ENCODE measurements at regions not wholly inside any gene's neighbourhood (a gene's known extent, or its start where the extent isn't known, plus 50 kb on each side); places are given as distances from the start of the nearest gene placed in this dataset.

- Histone ChIP-seq H4K8ac (replicated peaks; ENCODE audit: insufficient read length, low read depth, low read length) (no peak overlapping the region), H3K79me1 (ENCODE audit: insufficient read depth, low read depth, low read length, poor library complexity, severe bottlenecking) (no peaks in the 10 kb centered on the region), H3K79me2 (ENCODE audit: insufficient read depth, low read length) (no peaks in the 10 kb centered on the region), H3K9ac (ENCODE audit: extremely low read depth, insufficient read length, low read length) (no peak overlapping the region), H4K5ac (ENCODE audit: insufficient read length, low read depth, low read length) (no peak overlapping the region), H3K23ac (ENCODE audit: insufficient read length, low read depth, low read length) (no peak overlapping the region), H3K4ac (ENCODE audit: low read depth, low read length) (no peak overlapping the region), H2AK5ac (ENCODE audit: insufficient read length, low read length) (no peak overlapping the region), H2BK12ac (ENCODE audit: insufficient read length, low read depth, low read length) (no peak overlapping the region), H3K27me3 (ENCODE audit: insufficient read depth, low read length) (no peaks in the 10 kb centered on the region), H2AFZ (ENCODE audit: low read length) (no peak overlapping the region), H2BK20ac (ENCODE audit: low read depth, low read length, poor library complexity, severe bottlenecking) (no peak overlapping the region), H3K23me2 (ENCODE audit: insufficient read length, low read depth, low read length, poor library complexity, severe bottlenecking) (no peaks in the 10 kb centered on the region), H3K27ac (ENCODE audit: insufficient read length, low read depth, low read length) (no peak overlapping the region), H3K56ac (ENCODE audit: insufficient read length, low read depth, low read length) (no peak overlapping the region), H3T11ph (ENCODE audit: low read length) (no peak overlapping the region), H3K9me3 (ENCODE audit: control insufficient read depth, low read depth, low read length) (no peaks in the 10 kb centered on the region), H4K91ac (ENCODE audit: insufficient read length, low read depth, low read length) (no peak overlapping the region), H2BK120ac (ENCODE audit: low read depth, low read length, poor library complexity, severe bottlenecking) (no peak overlapping the region), H2BK15ac (ENCODE audit: low read depth, low read length) (no peak overlapping the region), H3K18ac (ENCODE audit: insufficient read length, low read depth, low read length) (no peak overlapping the region), H3K4me1 (ENCODE audit: insufficient read depth, low read length) (peaks cover 7% of the 10 kb centered on the region), H2BK5ac (ENCODE audit: insufficient read length, low read length) (no peak overlapping the region), H3K4me2 (ENCODE audit: insufficient read depth, insufficient read length, low read length) (no peak overlapping the region), H4K20me1 (ENCODE audit: control insufficient read depth, insufficient read depth, insufficient read length) (no peaks in the 10 kb centered on the region), H3K14ac (ENCODE audit: insufficient read depth, low read length) (no peak overlapping the region)
- H3K36me3 Mint-ChIP-seq (ENCODE audit: insufficient read depth in 1 of 3, low read depth in 3 of 3), result peaks cover 0 to 26% (median 19%) of the 10 kb centered on the region in 3 experiments; a peak in 5 of 7 replicates
- TF ChIP-seq CTCF (conservative IDR thresholded peaks at IDR 0.05), result no peak
- peaks cover 13 to 18% of the 10 kb centered on the region in 2 experiments for H3K9me3 Mint-ChIP-seq
- no CpG with 5 or more reads among the region's 5 CpGs for WGBS (ENCODE audit: extremely low coverage, insufficient read length, low lambda C conversion rate)
- H3K4me3 Mint-ChIP-seq, result no peak overlapping the region
- no peaks in the 10 kb centered on the region for H3K27me3 Mint-ChIP-seq (ENCODE audit: low read depth)
- peaks cover 35 to 46% of the 10 kb centered on the region in 2 experiments for H3K4me1 Mint-ChIP-seq
- DNase-seq, result no peak
- H3K27ac Mint-ChIP-seq, result no peak overlapping the region
Measured at GRCh38 chr10:33482486-33482885, 148.0 kb upstream of the NRP1 start.

Data from H9 (cell line).